ENCODE measurements at regions not wholly inside any gene's neighbourhood (a gene's known extent, or its start where the extent isn't known, plus 50 kb on each side); places are given as distances from the start of the nearest gene placed in this dataset.
A peak's percentile ranks its signal among the peaks of the same experiment; 100 is the strongest.

DNA sequence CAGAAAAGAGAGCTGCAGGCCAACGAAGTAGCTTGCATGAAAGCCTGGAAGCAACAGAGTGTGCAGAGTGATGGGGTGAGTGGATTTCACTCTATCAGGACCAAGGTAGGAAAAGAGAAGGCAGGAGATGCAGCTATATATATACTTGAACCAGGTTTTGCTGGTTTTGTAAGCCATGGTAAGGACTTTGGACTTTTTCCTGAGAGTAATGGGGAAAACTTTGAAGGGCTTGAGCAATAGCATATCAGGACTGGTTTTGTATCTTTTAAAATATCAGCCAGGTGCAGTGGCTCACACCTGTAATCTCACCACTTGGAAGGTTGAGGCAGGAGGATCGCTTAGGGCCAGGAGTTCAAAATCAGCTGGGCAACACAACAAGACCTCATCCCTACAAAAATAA is 120.6 kb upstream of the NRP1 start:
- DNase-seq (ENCODE audit: low read depth in 4 of 4, low spot score in 3 of 4): no peak

DNA sequence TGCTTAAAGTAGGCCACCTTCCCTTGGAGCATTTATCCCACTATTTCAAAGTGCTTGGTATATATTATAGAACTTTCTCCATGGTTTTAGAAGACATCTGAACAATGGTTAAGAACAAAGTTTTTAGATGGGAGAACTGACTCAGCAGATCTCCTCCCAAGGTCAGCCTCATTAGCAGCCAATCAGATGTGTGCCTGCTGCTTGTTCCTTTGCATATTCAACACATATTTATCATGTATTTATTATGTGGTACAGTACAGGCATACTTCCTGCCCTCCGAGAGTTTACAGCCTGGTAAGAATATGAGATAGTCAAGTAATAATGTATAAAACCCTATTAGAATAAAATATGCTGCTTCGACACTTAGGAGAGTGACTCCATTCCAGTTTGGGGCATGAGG is 120.1 kb upstream of the NRP1 start:
- no peak for DNase-seq (ENCODE audit: low read depth in 4 of 4, low spot score in 3 of 4)

GRCh38 chr10:33453081-33454025 is 118.9 kb upstream of the NRP1 start:
- DNase-seq (ENCODE audit: low read depth in 4 of 4, low spot score in 3 of 4): peak in 2 of 4 donors; percentile 15 to 21

- no peak for DNase-seq (ENCODE audit: low read depth in 4 of 4, low spot score in 3 of 4)
Observed at GRCh38 chr10:33448421-33449140, 114.1 kb upstream of the NRP1 start.

DNA sequence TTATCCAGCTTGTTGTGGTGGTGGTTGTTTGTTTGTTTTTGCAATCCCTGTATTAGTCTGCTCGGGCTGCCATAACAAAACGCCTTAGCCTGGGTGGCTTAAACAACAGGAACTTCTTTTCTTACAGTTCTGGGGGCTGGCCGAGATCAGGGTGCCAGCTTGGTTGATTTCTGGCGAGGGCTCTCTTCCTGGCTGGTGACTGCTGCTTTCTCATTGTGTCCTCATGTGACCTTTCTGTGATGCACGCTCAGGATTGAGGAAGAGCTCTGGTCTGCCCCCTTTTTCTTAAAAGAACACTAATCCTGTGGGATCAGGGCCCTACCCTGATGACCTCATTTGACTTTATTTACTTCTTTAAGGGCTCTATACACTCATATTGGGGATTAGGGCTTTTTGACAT is 107.1 kb upstream of the NRP1 start:
- no peak for DNase-seq (ENCODE audit: low read depth in 4 of 4, low spot score in 3 of 4)

DNA sequence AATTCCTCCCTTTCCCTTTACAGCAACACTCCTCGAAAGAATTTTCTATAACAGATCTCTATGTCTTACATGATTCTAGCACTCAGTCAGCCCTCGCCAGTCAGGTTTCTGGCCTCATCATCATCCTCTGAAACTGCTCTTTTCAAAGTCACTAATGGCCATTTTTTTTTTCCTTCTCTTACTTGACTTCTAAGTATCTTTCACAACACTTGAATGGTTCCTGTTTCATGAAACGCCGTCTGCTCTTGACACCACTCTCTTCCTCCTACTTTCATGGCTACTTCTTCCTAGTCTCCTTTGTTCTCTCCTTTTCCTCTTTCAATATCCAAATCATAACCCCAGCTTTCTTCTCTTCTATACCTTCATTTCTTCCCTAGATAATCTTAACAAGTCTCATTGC is 100.5 kb upstream of the NRP1 start:
- no peak for DNase-seq (ENCODE audit: low read depth in 4 of 4, low spot score in 3 of 4)

DNA sequence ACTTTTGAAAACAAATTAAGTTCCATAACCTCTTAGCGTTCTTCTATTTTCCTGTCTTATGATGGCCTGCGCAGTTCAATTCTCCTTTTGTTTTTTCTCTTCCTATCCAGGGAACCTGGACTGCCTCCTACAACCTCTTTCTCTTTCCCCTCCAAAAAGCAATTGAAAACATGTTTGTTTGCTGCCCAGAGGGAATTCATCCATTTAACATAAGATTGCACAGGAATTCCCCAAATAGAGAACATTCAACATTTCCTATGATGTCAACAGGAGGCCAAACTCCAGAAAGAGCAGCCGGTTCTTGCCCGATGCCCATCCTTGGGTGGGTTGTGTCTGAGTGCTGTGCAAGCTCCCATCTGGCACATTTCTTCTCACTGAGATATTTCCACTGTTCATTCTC is 94.2 kb upstream of the NRP1 start:
- no peak for DNase-seq (ENCODE audit: low read depth in 4 of 4, low spot score in 3 of 4)

GRCh38 chr10:33423154-33423529 is 88.7 kb upstream of the NRP1 start:
- peak in 2 of 4 donors; percentile 61 to 62 for DNase-seq (ENCODE audit: low read depth in 4 of 4, low spot score in 3 of 4)

- DNase-seq (ENCODE audit: low read depth in 4 of 4, low spot score in 3 of 4): no peak
Observed at GRCh38 chr10:33422471-33423153, 88.1 kb upstream of the NRP1 start.

GRCh38 chr10:33421789-33422462 is 87.5 kb upstream of the NRP1 start:
- DNase-seq (ENCODE audit: low read depth in 4 of 4, low spot score in 3 of 4): no peak

GRCh38 chr10:33419311-33419710 is 84.8 kb upstream of the NRP1 start:
- DNase-seq (ENCODE audit: low read depth in 4 of 4, low spot score in 3 of 4): no peak

DNA sequence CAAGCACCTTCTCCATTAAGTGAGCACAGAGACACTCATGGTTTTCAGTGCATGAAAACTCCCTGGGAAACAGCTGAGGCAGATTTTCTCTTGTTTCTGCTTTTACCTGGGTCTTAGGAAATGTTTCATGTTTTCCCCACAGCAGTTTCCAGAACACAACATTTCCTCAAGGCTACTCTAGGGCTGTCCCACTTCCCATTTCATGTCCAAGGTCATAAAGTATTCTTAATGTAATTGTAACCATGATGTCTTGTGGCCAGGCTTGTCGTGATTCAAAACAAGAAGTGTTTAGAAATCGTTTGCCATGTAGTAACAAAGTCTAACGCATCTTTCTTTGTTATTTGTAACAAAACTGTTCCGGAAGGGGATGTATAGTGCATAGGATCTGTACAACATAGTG is 83.8 kb upstream of the NRP1 start:
- no peak for DNase-seq (ENCODE audit: low read depth in 4 of 4, low spot score in 3 of 4)

DNA sequence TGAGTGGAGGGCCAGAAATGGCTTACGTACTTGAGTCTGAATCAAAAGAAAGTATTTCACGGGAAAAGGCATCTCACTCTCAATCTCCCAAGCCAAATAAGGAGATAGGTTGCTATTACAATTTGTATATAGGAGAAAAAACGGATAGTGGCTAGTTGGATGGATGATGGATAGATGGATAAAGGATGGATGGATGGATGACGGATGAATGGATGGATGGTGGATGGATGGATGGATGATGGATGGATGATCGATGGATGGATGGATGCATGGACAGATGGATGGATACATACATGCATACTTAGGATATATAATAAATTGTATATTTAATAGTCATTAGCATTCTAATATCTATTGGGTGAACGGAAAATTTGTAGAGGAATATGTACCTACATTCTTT is 82.2 kb upstream of the NRP1 start:
- DNase-seq (ENCODE audit: low read depth in 4 of 4, low spot score in 3 of 4): no peak

GRCh38 chr10:33416209-33416608 is 81.7 kb upstream of the NRP1 start:
- no peak for DNase-seq (ENCODE audit: low read depth in 4 of 4, low spot score in 3 of 4)

DNA sequence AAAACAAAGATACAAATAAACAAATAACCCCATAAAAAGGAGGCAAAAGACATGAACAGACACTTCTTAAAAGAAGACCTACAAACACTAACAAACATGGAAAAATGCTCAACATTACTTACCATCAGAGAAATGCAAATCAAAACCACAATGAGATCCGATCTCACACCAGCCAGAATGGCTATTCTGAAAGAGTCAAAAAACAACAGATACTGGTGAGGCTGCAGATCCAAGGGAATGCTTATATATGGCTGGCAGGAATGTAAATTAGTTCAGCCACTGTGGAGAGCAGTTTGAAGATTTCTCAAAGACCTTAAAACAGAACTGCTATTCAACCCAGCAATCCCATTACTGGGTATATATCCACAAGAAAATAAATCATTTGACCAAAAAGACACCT is 80.4 kb upstream of the NRP1 start:
- DNase-seq (ENCODE audit: low read depth in 4 of 4, low spot score in 3 of 4): no peak

GRCh38 chr10:33412653-33413361 is 78.3 kb upstream of the NRP1 start:
- no peak for DNase-seq (ENCODE audit: low read depth in 4 of 4, low spot score in 3 of 4)

DNA sequence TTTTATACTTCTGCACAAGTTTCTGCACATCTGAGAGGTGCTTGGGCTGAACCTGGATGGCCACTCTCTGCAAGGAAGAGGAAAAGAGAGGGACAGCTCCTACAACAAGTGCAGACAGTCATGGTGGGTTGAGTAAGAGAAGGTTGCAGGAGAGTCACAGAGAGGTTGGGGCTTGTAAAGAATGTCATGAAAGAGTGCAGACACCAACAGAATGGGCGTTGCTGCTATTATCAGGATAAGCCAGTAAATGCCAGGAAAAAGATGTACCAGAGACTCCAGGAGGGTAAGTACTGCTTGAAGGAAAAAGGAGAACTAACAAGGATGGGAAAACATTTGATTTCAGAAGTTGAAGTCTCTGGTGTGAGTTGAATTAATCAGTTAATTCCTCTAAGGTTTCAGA is 77.8 kb upstream of the NRP1 start:
- no peak for DNase-seq (ENCODE audit: low read depth in 4 of 4, low spot score in 3 of 4)

DNA sequence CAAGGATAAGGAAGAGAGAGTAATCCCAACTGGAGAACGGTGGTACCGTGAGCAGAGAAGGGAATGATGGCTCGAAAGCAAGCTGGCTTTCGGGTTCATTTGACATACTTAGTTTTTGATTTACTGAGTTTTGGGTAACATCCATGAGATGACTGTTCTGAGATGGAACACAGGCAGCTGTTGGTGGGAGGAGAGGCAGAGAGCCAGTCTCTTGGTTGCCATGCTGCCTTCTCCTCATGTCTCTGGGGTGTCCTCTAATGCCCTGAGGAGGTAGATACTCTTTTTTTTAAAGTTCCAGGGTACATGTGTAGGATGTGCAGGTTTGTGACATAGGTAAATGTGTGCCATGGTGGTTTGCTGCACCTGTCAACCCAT is 76.4 kb upstream of the NRP1 start:
- DNase-seq (ENCODE audit: low read depth in 4 of 4, low spot score in 3 of 4): no peak

DNA sequence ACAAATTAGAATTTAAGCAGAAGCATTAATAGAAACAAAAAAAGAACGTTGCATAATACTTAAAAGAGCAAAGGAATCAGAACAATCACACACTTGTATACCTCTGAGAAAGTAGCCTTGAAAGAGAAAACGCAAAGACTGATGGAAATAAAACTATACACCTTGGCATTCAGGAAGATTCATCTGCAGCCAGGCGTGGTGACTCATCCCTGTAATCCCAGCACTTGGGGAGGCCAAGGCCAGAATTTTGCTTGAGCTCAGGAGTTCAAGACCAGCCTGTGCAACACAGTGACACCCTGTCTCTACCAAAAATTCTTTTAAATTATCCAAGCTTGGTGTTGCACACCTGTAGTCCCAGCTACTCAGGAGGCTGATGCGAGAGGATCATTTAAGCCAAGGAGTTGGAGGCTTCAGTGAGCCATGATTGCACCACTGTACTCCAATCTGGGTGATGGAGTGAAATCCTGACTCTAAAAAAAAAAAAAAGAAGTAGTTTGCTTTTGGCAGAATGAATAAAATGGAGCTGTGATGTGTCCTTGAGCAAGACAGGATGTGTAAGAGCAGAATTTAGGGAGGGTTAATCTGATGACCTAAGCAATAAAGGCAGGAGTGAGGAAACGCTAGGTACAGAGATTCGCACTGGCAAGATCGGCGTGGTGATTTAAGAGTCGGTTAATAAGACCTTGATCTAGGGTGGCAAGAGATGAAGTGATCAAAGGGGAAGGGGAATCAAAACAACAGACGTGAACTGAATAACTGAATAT is 75.8 kb upstream of the NRP1 start:
- no peak for DNase-seq (ENCODE audit: low read depth in 4 of 4, low spot score in 3 of 4)

GRCh38 chr10:33406596-33406995 is 72.1 kb upstream of the NRP1 start:
- no peak for DNase-seq (ENCODE audit: low read depth in 4 of 4, low spot score in 3 of 4)
